ENCODE measurements at regions not wholly inside any gene's neighbourhood (a gene's known extent, or its start where the extent isn't known, plus 50 kb on each side); places are given as distances from the start of the nearest gene placed in this dataset.

GRCh38 chr7:49669285-49669684 is 104.2 kb upstream of the VWC2 start:
- TF ChIP-seq POLR2AphosphoS5 (IDR thresholded peaks at IDR 0.05) (no peak), POLR2A (IDR thresholded peaks at IDR 0.05) (no peak)
- TF ChIP-seq, protein P1, sequence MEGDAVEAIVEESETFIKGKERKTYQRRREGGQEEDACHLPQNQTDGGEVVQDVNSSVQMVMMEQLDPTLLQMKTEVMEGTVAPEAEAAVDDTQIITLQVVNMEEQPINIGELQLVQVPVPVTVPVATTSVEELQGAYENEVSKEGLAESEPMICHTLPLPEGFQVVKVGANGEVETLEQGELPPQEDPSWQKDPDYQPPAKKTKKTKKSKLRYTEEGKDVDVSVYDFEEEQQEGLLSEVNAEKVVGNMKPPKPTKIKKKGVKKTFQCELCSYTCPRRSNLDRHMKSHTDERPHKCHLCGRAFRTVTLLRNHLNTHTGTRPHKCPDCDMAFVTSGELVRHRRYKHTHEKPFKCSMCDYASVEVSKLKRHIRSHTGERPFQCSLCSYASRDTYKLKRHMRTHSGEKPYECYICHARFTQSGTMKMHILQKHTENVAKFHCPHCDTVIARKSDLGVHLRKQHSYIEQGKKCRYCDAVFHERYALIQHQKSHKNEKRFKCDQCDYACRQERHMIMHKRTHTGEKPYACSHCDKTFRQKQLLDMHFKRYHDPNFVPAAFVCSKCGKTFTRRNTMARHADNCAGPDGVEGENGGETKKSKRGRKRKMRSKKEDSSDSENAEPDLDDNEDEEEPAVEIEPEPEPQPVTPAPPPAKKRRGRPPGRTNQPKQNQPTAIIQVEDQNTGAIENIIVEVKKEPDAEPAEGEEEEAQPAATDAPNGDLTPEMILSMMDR (IDR thresholded peaks at IDR 0.05 in 8 of 11, conservative IDR thresholded peaks at IDR 0.05 in 3 of 11): no peak
- no peaks in the 10 kb centered on the region for H3K36me3 ChIP-seq
- no peak for DNase-seq
- no peak overlapping the region for H3K4me3 ChIP-seq
- 61 to 93% (median 74%) methylated on average over 1 of the region's 1 CpG for WGBS, 5 donors
- peaks cover 0 to 8% (median 0%) of the 10 kb centered on the region in 8 donors for H3K9me3 ChIP-seq
- no peaks in the 10 kb centered on the region for H3K27me3 ChIP-seq (replicated peaks in 1 of 7)
- intact Hi-C loops (cut with DNase I; ENCODE audit: low total_unique reads): no loop called here
- no peaks in the 10 kb centered on the region for H3K4me1 ChIP-seq
- H3K27ac ChIP-seq: no peak overlapping the region

GRCh38 chr7:49669692-49670260 is 103.7 kb upstream of the VWC2 start:
- Histone ChIP-seq H3K36me3 (no peaks in the 10 kb centered on the region), H3K27me3 (replicated peaks in 1 of 7) (no peaks in the 10 kb centered on the region), H3K4me1 (no peaks in the 10 kb centered on the region), H3K27ac (no peak overlapping the region), H3K9me3 (peaks cover 0 to 8% (median 0%) of the 10 kb centered on the region in 8 donors), H3K4me3 (no peak overlapping the region)
- 78 to 84% (median 79%) methylated on average over 16 of the region's 16 CpGs for WGBS, 5 donors
- intact Hi-C loops (cut with DNase I; ENCODE audit: low total_unique reads): no loop called here
- DNase-seq: no peak
- TF ChIP-seq, protein P1 (IDR thresholded peaks at IDR 0.05 in 8 of 11, conservative IDR thresholded peaks at IDR 0.05 in 3 of 11): no peak
- TF ChIP-seq POLR2AphosphoS5 (IDR thresholded peaks at IDR 0.05) (no peak), POLR2A (IDR thresholded peaks at IDR 0.05) (no peak)

GRCh38 chr7:49670991-49671390 is 102.4 kb upstream of the VWC2 start:
- no peak overlapping the region for H3K27ac ChIP-seq
- TF ChIP-seq, protein P1 (IDR thresholded peaks at IDR 0.05 in 8 of 11, conservative IDR thresholded peaks at IDR 0.05 in 3 of 11): no peak
- no peak for TF ChIP-seq POLR2A (IDR thresholded peaks at IDR 0.05)
- no peak for TF ChIP-seq POLR2AphosphoS5 (IDR thresholded peaks at IDR 0.05)
- no peaks in the 10 kb centered on the region for H3K36me3 ChIP-seq
- intact Hi-C loops (cut with DNase I; ENCODE audit: low total_unique reads): no loop called here
- no peaks in the 10 kb centered on the region for H3K4me1 ChIP-seq
- no peaks in the 10 kb centered on the region for H3K27me3 ChIP-seq (replicated peaks in 1 of 7)
- WGBS, 5 donors: 71 to 78% (median 75%) methylated on average over 4 of the region's 4 CpGs
- DNase-seq: no peak
- no peak overlapping the region for H3K4me3 ChIP-seq
- H3K9me3 ChIP-seq: peaks cover 0 to 8% (median 0%) of the 10 kb centered on the region in 8 donors

GRCh38 chr7:49692516-49692915 is 80.9 kb upstream of the VWC2 start:
- Histone ChIP-seq H3K4me3 (peak overlapping the region in 1 of 8 donors; percentile 22), H3K36me3 (no peaks in the 10 kb centered on the region), H3K9me3 (no peaks in the 10 kb centered on the region), H3K27ac (no peak overlapping the region), H3K4me1 (no peaks in the 10 kb centered on the region), H3K27me3 (replicated peaks in 1 of 7) (no peaks in the 10 kb centered on the region)
- DNase-seq: no peak
- TF ChIP-seq POLR2AphosphoS5 (IDR thresholded peaks at IDR 0.05): no peak
- no peak for TF ChIP-seq POLR2A (IDR thresholded peaks at IDR 0.05)
- TF ChIP-seq, protein P1 (IDR thresholded peaks at IDR 0.05 in 8 of 11, conservative IDR thresholded peaks at IDR 0.05 in 3 of 11): no peak
- intact Hi-C loops (cut with DNase I; ENCODE audit: low total_unique reads): no loop called here
- WGBS, 5 donors: 34 to 69% (median 41%) methylated on average over 2 of the region's 2 CpGs

Data from spleen (tissue), 11 donors.